Liver (tissue), 8 donors: ENCODE measurements at regions not wholly inside any gene's neighbourhood (a gene's known extent, or its start where the extent isn't known, plus 50 kb on each side); places are given as distances from the start of the nearest gene placed in this dataset.

Experiments used
- DNase-seq: peaks from one replicate; pipeline ENCODE4 v3.0.0-alpha.2; 2017; ENCODE audit warnings: low spot score
- H3K27ac ChIP-seq, 2 donors: one replicate each; pipeline ENCODE4 v1.7.0; 2013; ENCODE audit warnings: inconsistent platforms in 2 of 2, low read length in 2 of 2, control low read depth in 1 of 2, low read depth in 1 of 2, mild to moderate bottlenecking in 1 of 2
- H3K27me3 ChIP-seq, 4 donors: one replicate each; pipeline versions ENCODE4 v1.6.1 to v1.7.0; 2013; ENCODE audit warnings: low read length in 3 of 4, inconsistent platforms in 1 of 4, mild to moderate bottlenecking in 1 of 4, moderate library complexity in 1 of 4; ENCODE audit not compliant: control insufficient read depth in 4 of 4, insufficient read depth in 4 of 4
- H3K36me3 ChIP-seq, 4 donors: one replicate each; pipeline versions ENCODE4 v1.6.1 to v1.7.0; 2013; ENCODE audit warnings: low read length in 3 of 4, mild to moderate bottlenecking in 3 of 4, low read depth in 1 of 4, moderate library complexity in 1 of 4; ENCODE audit not compliant: control insufficient read depth in 4 of 4, insufficient read depth in 3 of 4
- H3K4me1 ChIP-seq, 4 donors: one replicate each; pipeline versions ENCODE4 v1.6.1 to v1.7.0; 2013; ENCODE audit warnings: low read length in 3 of 4, mild to moderate bottlenecking in 3 of 4, moderate library complexity in 1 of 4; ENCODE audit not compliant: control insufficient read depth in 4 of 4, insufficient read depth in 4 of 4
- H3K4me3 ChIP-seq, 3 donors: one replicate each; pipeline versions ENCODE4 v1.6.1 to v1.7.0; 2013; ENCODE audit warnings: low read length in 3 of 3, control low read depth in 1 of 3, low read depth in 1 of 3, mild to moderate bottlenecking in 1 of 3
- H3K9ac ChIP-seq, 2 donors: one replicate each; pipeline ENCODE4 v1.7.0; 2013; ENCODE audit warnings: low read length in 2 of 2, mild to moderate bottlenecking in 2 of 2, moderate library complexity in 2 of 2, control low read depth in 1 of 2, low read depth in 1 of 2
- H3K9me3 ChIP-seq, 4 donors: one replicate each; pipeline versions ENCODE4 v1.6.1 to v1.7.0; 2013; ENCODE audit warnings: low read length in 3 of 4; ENCODE audit not compliant: control insufficient read depth in 4 of 4
- ATF3 ChIP-seq: IDR thresholded peaks from 2 replicates; pipeline ENCODE4 v1.6.1; 2016; ENCODE audit warnings: antibody characterized with exemption
- CTCF ChIP-seq: fragments of 150-350 bp; IDR thresholded peaks from 2 replicates; pipeline ENCODE4 v1.5.1; 2017; ENCODE audit warnings: improper control_type of control experiment, low read depth, low read length; ENCODE audit not compliant: missing input control
- FOXA1 ChIP-seq: IDR thresholded peaks from 2 replicates; pipeline ENCODE4 v1.6.1; 2016; ENCODE audit warnings: antibody characterized with exemption
- FOXA2 ChIP-seq: IDR thresholded peaks from 2 replicates; pipeline ENCODE4 v1.6.1; 2016; ENCODE audit warnings: antibody characterized with exemption
- GABPA ChIP-seq, 2 donors: IDR thresholded peaks in 1 of 2; conservative IDR thresholded peaks in 1 of 2; 2 replicates each; pipeline ENCODE4 v1.6.1; 2016; ENCODE audit warnings: antibody characterized with exemption in 2 of 2, mild to moderate bottlenecking in 1 of 2, moderate library complexity in 1 of 2
- HNF4A ChIP-seq, 2 donors: conservative IDR thresholded peaks; 2 replicates each; pipeline ENCODE4 v1.6.1; 2016; ENCODE audit warnings: antibody characterized with exemption in 2 of 2, mild to moderate bottlenecking in 2 of 2
- HNF4G ChIP-seq: IDR thresholded peaks from 2 replicates; pipeline ENCODE4 v1.6.1; 2016; ENCODE audit warnings: antibody characterized with exemption
- JUND ChIP-seq, 2 donors: IDR thresholded peaks; 2 replicates each; pipeline ENCODE4 v1.6.1; 2016; ENCODE audit warnings: antibody characterized with exemption in 2 of 2
- MAX ChIP-seq: IDR thresholded peaks from 2 replicates; pipeline ENCODE4 v1.6.1; 2016; ENCODE audit warnings: antibody characterized with exemption
- RAD21 ChIP-seq, 2 donors: IDR thresholded peaks; 2 replicates each; pipeline ENCODE4 v1.6.1; 2016; ENCODE audit warnings: antibody characterized with exemption in 2 of 2, mild to moderate bottlenecking in 2 of 2
- REST ChIP-seq: IDR thresholded peaks from 2 replicates; pipeline ENCODE4 v1.6.1; 2016; ENCODE audit warnings: antibody characterized with exemption, mild to moderate bottlenecking
- TAF1 ChIP-seq: conservative IDR thresholded peaks from 2 replicates; pipeline ENCODE4 v1.6.1; 2016; ENCODE audit warnings: antibody characterized with exemption, mild to moderate bottlenecking
- YY1 ChIP-seq: IDR thresholded peaks from 2 replicates; pipeline ENCODE4 v1.6.1; 2016; ENCODE audit warnings: antibody characterized with exemption, mild to moderate bottlenecking
- ZBTB33 ChIP-seq: IDR thresholded peaks from 2 replicates; pipeline ENCODE4 v1.6.1; 2016; ENCODE audit warnings: antibody characterized with exemption
- WGBS: extraction: QIAGEN DNeasy Blood & Tissue Kit; methylation state at CpG from one replicate; pipeline ENCODE4 v1.1.7; 2013; 5-methylcytosine and 5-hydroxymethylcytosine counted together
- donor health status: healthy.
- donor health status: healthy.
- donor health status: healthy.
- donor health status: healthy.
- donor health status: healthy.

GRCh38 chr2:52961403-52961802 is 806.2 kb upstream of the CHAC2 start (continued):
- TF ChIP-seq ATF3, result no peak

GRCh38 chr2:52960881-52961280 is 806.7 kb upstream of the CHAC2 start:
- DNase-seq, result no peak
- H3K36me3 ChIP-seq, result no peaks in the 10 kb centered on the region
- no peaks in the 10 kb centered on the region for H3K27me3 ChIP-seq
- TF ChIP-seq JUND (IDR thresholded peaks at IDR 0.05), result no peak
- TF ChIP-seq RAD21 (IDR thresholded peaks at IDR 0.05), result no peak
- TF ChIP-seq FOXA2, result no peak
- TF ChIP-seq CTCF, result no peak
- TF ChIP-seq GABPA (IDR thresholded peaks at IDR 0.05 in 1 of 2, conservative IDR thresholded peaks at IDR 0.05 in 1 of 2), result no peak
- TF ChIP-seq HNF4A (conservative IDR thresholded peaks at IDR 0.05), result no peak
- TF ChIP-seq YY1, result no peak
- TF ChIP-seq REST, result no peak
- no peak for TF ChIP-seq ATF3
- TF ChIP-seq TAF1, result no peak
- TF ChIP-seq FOXA1, result no peak
- H3K4me1 ChIP-seq, result no peaks in the 10 kb centered on the region
- no peak overlapping the region for H3K4me3 ChIP-seq
- H3K27ac ChIP-seq, result no peak overlapping the region
- no peaks in the 10 kb centered on the region for H3K9me3 ChIP-seq
- WGBS, result 78% methylated on average over 3 of the region's 3 CpGs
- H3K9ac ChIP-seq, result no peak overlapping the region

- DNase-seq, result no peak
- Histone ChIP-seq H3K27me3 (no peaks in the 10 kb centered on the region), H3K4me3 (no peak overlapping the region), H3K9ac (no peak overlapping the region), H3K4me1 (no peaks in the 10 kb centered on the region), H3K36me3 (no peaks in the 10 kb centered on the region), H3K27ac (no peak overlapping the region), H3K9me3 (no peaks in the 10 kb centered on the region)
- WGBS, result 76% methylated on average over 4 of the region's 4 CpGs
- TF ChIP-seq FOXA1, result no peak
- TF ChIP-seq YY1, result no peak
- no peak for TF ChIP-seq RAD21 (IDR thresholded peaks at IDR 0.05)
- no peak for TF ChIP-seq GABPA (IDR thresholded peaks at IDR 0.05 in 1 of 2, conservative IDR thresholded peaks at IDR 0.05 in 1 of 2)
- TF ChIP-seq REST, result no peak
- TF ChIP-seq FOXA2, result no peak
- TF ChIP-seq MAX, result no peak
- TF ChIP-seq TAF1, result no peak
- TF ChIP-seq CTCF, result no peak
- TF ChIP-seq ZBTB33, result no peak
- no peak for TF ChIP-seq HNF4A (conservative IDR thresholded peaks at IDR 0.05)
- TF ChIP-seq ATF3, result no peak
- TF ChIP-seq HNF4G, result no peak
These were observed 807.8 kb upstream of the CHAC2 start for GRCh38 chr2:52959801-52960200.
